Tibial nerve (tissue), 3 donors: ENCODE measurements at regions not wholly inside any gene's neighbourhood (a gene's known extent, or its start where the extent isn't known, plus 50 kb on each side); places are given as distances from the start of the nearest gene placed in this dataset.

Experiments used
- CTCF ChIP-seq, 5 experiments: fragments of 200-600 bp in 3 of 5; fragments of 450-650 bp in 2 of 5; sonication (generic) in 3 of 5; IDR thresholded peaks; one replicate each; pipeline ENCODE4 v1.5.1; 2016 to 2019; ENCODE audit warnings: antibody characterized with exemption in 5 of 5, mild to moderate bottlenecking in 3 of 5, moderate library complexity in 2 of 5
- POLR2A ChIP-seq, 2 donors: fragments of 450-650 bp; IDR thresholded peaks; one replicate each; pipeline ENCODE4 v1.6.1; 2017; ENCODE audit warnings: antibody characterized with exemption in 2 of 2, mild to moderate bottlenecking in 2 of 2, moderate library complexity in 2 of 2

- TF ChIP-seq POLR2A (IDR thresholded peaks at IDR 0.05) (no peak), CTCF (IDR thresholded peaks at IDR 0.05) (no peak)
Measured at GRCh38 chr14:61620130-61620946, 75.0 kb upstream of the HIF1A start.
